ENCODE measurements at regions not wholly inside any gene's neighbourhood (a gene's known extent, or its start where the extent isn't known, plus 50 kb on each side); places are given as distances from the start of the nearest gene placed in this dataset.

GRCh38 chr4:116824172-116824571, 261.2 kb downstream of the TRAM1L1 start:
- Histone ChIP-seq H3K4me1 (ENCODE audit: control insufficient read depth, extremely low read depth, insufficient read depth, low read length) (no peaks in the 10 kb centered on the region), H3K9ac (ENCODE audit: insufficient read depth, low read length) (no peak overlapping the region), H3K36me3 (ENCODE audit: control insufficient read depth, insufficient read depth, low read length) (no peaks in the 10 kb centered on the region), H3K27me3 (ENCODE audit: control insufficient read depth, insufficient read depth, low read length) (no peaks in the 10 kb centered on the region), H4K20me1 (ENCODE audit: control insufficient read depth, extremely low read depth, insufficient read depth, low read length) (no peaks in the 10 kb centered on the region), H3K4me2 (ENCODE audit: extremely low read depth, insufficient read depth, low read length) (no peak overlapping the region), H2AFZ (ENCODE audit: low read length) (no peak overlapping the region), H3K79me2 (ENCODE audit: control insufficient read depth, insufficient read depth, low read length) (no peaks in the 10 kb centered on the region), H3K4me3 (replicated peaks in 1 of 4; ENCODE audit: control extremely low read depth in 1 of 4, insufficient read depth in 1 of 4, low read depth in 3 of 4, low read length in 4 of 4) (no peak overlapping the region), H3K9me3 (ENCODE audit: control insufficient read depth, insufficient read depth, low read depth, low read length) (no peaks in the 10 kb centered on the region), H3K27ac (ENCODE audit: insufficient read depth, low read length) (no peak overlapping the region)
- TF ChIP-seq EZH2 (IDR thresholded peaks at IDR 0.05; ENCODE audit: low read length, missing control alignments), result no peak
- TF ChIP-seq CTCF (conservative IDR thresholded peaks at IDR 0.05 in 1 of 2, IDR thresholded peaks at IDR 0.05 in 1 of 2; ENCODE audit: low read depth in 1 of 2, low read length in 2 of 2), result no peak
- DNase-seq (ENCODE audit: low read depth in 2 of 2), result no peak

- no peaks in the 10 kb centered on the region for H3K9me3 ChIP-seq (ENCODE audit: control insufficient read depth, insufficient read depth, low read depth, low read length)
- no peaks in the 10 kb centered on the region for H4K20me1 ChIP-seq (ENCODE audit: control insufficient read depth, extremely low read depth, insufficient read depth, low read length)
- no peaks in the 10 kb centered on the region for H3K36me3 ChIP-seq (ENCODE audit: control insufficient read depth, insufficient read depth, low read length)
- H3K79me2 ChIP-seq (ENCODE audit: control insufficient read depth, insufficient read depth, low read length), result no peaks in the 10 kb centered on the region
- no peak for DNase-seq (ENCODE audit: low read depth in 2 of 2)
- H3K9ac ChIP-seq (ENCODE audit: insufficient read depth, low read length), result no peak overlapping the region
- no peaks in the 10 kb centered on the region for H3K27me3 ChIP-seq (ENCODE audit: control insufficient read depth, insufficient read depth, low read length)
- TF ChIP-seq EZH2 (IDR thresholded peaks at IDR 0.05; ENCODE audit: low read length, missing control alignments), result no peak
- TF ChIP-seq CTCF (conservative IDR thresholded peaks at IDR 0.05 in 1 of 2, IDR thresholded peaks at IDR 0.05 in 1 of 2; ENCODE audit: low read depth in 1 of 2, low read length in 2 of 2), result no peak
- H3K4me1 ChIP-seq (ENCODE audit: control insufficient read depth, extremely low read depth, insufficient read depth, low read length), result no peaks in the 10 kb centered on the region
- H3K4me3 ChIP-seq (replicated peaks in 1 of 4; ENCODE audit: control extremely low read depth in 1 of 4, insufficient read depth in 1 of 4, low read depth in 3 of 4, low read length in 4 of 4), result no peak overlapping the region
- no peak overlapping the region for H2AFZ ChIP-seq (ENCODE audit: low read length)
- H3K27ac ChIP-seq (ENCODE audit: insufficient read depth, low read length), result no peak overlapping the region
- no peak overlapping the region for H3K4me2 ChIP-seq (ENCODE audit: extremely low read depth, insufficient read depth, low read length)
Observed at GRCh38 chr4:116811730-116812129, 273.6 kb downstream of the TRAM1L1 start.

- no peaks in the 10 kb centered on the region for H3K36me3 ChIP-seq (ENCODE audit: control insufficient read depth, insufficient read depth, low read length)
- no peak overlapping the region for H3K9ac ChIP-seq (ENCODE audit: insufficient read depth, low read length)
- no peaks in the 10 kb centered on the region for H4K20me1 ChIP-seq (ENCODE audit: control insufficient read depth, extremely low read depth, insufficient read depth, low read length)
- no peak overlapping the region for H3K4me3 ChIP-seq (replicated peaks in 1 of 4; ENCODE audit: control extremely low read depth in 1 of 4, insufficient read depth in 1 of 4, low read depth in 3 of 4, low read length in 4 of 4)
- no peaks in the 10 kb centered on the region for H3K79me2 ChIP-seq (ENCODE audit: control insufficient read depth, insufficient read depth, low read length)
- TF ChIP-seq CTCF (conservative IDR thresholded peaks at IDR 0.05 in 1 of 2, IDR thresholded peaks at IDR 0.05 in 1 of 2; ENCODE audit: low read depth in 1 of 2, low read length in 2 of 2) (no peak), EZH2 (IDR thresholded peaks at IDR 0.05; ENCODE audit: low read length, missing control alignments) (no peak)
- H3K9me3 ChIP-seq (ENCODE audit: control insufficient read depth, insufficient read depth, low read depth, low read length), result no peaks in the 10 kb centered on the region
- no peak overlapping the region for H3K27ac ChIP-seq (ENCODE audit: insufficient read depth, low read length)
- no peak for DNase-seq (ENCODE audit: low read depth in 2 of 2)
- H2AFZ ChIP-seq (ENCODE audit: low read length), result no peak overlapping the region
- H3K27me3 ChIP-seq (ENCODE audit: control insufficient read depth, insufficient read depth, low read length), result no peaks in the 10 kb centered on the region
- H3K4me2 ChIP-seq (ENCODE audit: extremely low read depth, insufficient read depth, low read length), result no peak overlapping the region
- no peaks in the 10 kb centered on the region for H3K4me1 ChIP-seq (ENCODE audit: control insufficient read depth, extremely low read depth, insufficient read depth, low read length)
Observed at GRCh38 chr4:116796022-116796421, 289.4 kb downstream of the TRAM1L1 start.
